Osteoblast (primary cell): ENCODE measurements at regions not wholly inside any gene's neighbourhood (a gene's known extent, or its start where the extent isn't known, plus 50 kb on each side); places are given as distances from the start of the nearest gene placed in this dataset.

Experiments
- DNase-seq: peaks from one replicate; pipeline ENCODE4 v3.0.0; 2011; ENCODE audit warnings: low spot score, mixed read lengths; ENCODE audit not compliant: insufficient read length; ENCODE audit errors: missing footprints
- H2AFZ ChIP-seq: 2 replicates; pipeline ENCODE4 v1.6.0; 2011; ENCODE audit warnings: mild to moderate bottlenecking, low read length
- H3K27ac ChIP-seq: 2 replicates; pipeline ENCODE4 v1.5.1; 2011; ENCODE audit warnings: mild to moderate bottlenecking, low read depth, low read length, moderate library complexity
- H3K27me3 ChIP-seq: 2 replicates; pipeline ENCODE4 v1.6.0; 2012; ENCODE audit warnings: mild to moderate bottlenecking, control low read depth, inconsistent platforms, low read length, moderate library complexity; ENCODE audit not compliant: insufficient read depth
- H3K36me3 ChIP-seq: 2 replicates; pipeline ENCODE4 v1.5.1; 2011; ENCODE audit warnings: mild to moderate bottlenecking, low read length, control low read depth, moderate library complexity; ENCODE audit not compliant: insufficient read depth
- H3K4me1 ChIP-seq: 2 replicates; pipeline ENCODE4 v1.5.1; 2011; ENCODE audit warnings: mild to moderate bottlenecking, low read length, control low read depth, moderate library complexity; ENCODE audit not compliant: insufficient read depth
- H3K4me2 ChIP-seq: 2 replicates; pipeline ENCODE4 v1.6.0; 2011; ENCODE audit warnings: mild to moderate bottlenecking, low read length; ENCODE audit not compliant: insufficient read depth
- H3K4me3 ChIP-seq: fragments of 200-600 bp; sonication (generic); 3 replicates; pipeline ENCODE4 v1.5.1; 2012; ENCODE audit warnings: mild to moderate bottlenecking, low read length, inconsistent platforms; ENCODE audit not compliant: insufficient read depth
- H3K79me2 ChIP-seq: 2 replicates; pipeline ENCODE4 v1.6.0; 2012; ENCODE audit warnings: mild to moderate bottlenecking, low read length, control low read depth, inconsistent platforms; ENCODE audit not compliant: insufficient read depth
- H3K9me3 ChIP-seq: 2 replicates; pipeline ENCODE4 v1.5.1; 2011; ENCODE audit warnings: low read depth, low read length, control low read depth
- H4K20me1 ChIP-seq: 2 replicates; pipeline ENCODE4 v1.6.0; 2012; ENCODE audit warnings: mild to moderate bottlenecking, low read length, control low read depth; ENCODE audit not compliant: insufficient read depth
- TF ChIP-seq, protein P1 (sequence below): IDR thresholded peaks from 2 replicates; pipeline ENCODE4 v1.5.1; 2011; ENCODE audit warnings: mild to moderate bottlenecking, low read depth, low read length, moderate library complexity; ENCODE audit errors: extremely low read depth

DNA sequence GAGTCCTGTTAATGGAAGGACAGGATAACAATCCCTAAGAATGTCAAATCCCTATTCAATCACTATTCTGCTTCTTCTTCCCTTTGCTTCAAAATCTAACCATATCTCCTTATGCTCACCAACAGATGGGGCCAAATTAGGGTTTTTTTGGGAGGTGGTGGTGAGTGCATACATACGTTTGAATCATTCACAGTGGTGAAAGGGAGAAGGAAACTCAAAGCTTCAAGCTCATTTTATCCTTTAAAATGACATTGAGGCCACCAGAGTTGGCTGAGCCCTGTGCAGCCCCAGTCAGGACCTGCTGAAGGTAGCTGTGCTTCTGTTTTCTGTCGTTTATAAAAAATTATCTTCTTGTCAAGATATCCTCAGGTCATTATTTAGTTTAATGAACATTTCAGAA, 607.5 kb upstream of the AGTR1 start:
- H3K79me2 ChIP-seq, result no peaks in the 10 kb centered on the region
- no peaks in the 10 kb centered on the region for H3K4me1 ChIP-seq
- H3K4me3 ChIP-seq, result no peak overlapping the region
- no peak overlapping the region for H2AFZ ChIP-seq
- no peak overlapping the region for H3K27ac ChIP-seq
- no peaks in the 10 kb centered on the region for H3K9me3 ChIP-seq
- TF ChIP-seq, protein P1, sequence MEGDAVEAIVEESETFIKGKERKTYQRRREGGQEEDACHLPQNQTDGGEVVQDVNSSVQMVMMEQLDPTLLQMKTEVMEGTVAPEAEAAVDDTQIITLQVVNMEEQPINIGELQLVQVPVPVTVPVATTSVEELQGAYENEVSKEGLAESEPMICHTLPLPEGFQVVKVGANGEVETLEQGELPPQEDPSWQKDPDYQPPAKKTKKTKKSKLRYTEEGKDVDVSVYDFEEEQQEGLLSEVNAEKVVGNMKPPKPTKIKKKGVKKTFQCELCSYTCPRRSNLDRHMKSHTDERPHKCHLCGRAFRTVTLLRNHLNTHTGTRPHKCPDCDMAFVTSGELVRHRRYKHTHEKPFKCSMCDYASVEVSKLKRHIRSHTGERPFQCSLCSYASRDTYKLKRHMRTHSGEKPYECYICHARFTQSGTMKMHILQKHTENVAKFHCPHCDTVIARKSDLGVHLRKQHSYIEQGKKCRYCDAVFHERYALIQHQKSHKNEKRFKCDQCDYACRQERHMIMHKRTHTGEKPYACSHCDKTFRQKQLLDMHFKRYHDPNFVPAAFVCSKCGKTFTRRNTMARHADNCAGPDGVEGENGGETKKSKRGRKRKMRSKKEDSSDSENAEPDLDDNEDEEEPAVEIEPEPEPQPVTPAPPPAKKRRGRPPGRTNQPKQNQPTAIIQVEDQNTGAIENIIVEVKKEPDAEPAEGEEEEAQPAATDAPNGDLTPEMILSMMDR, result no peak
- no peak for DNase-seq
- no peaks in the 10 kb centered on the region for H3K27me3 ChIP-seq
- H3K4me2 ChIP-seq, result no peak overlapping the region
- no peaks in the 10 kb centered on the region for H3K36me3 ChIP-seq
- no peaks in the 10 kb centered on the region for H4K20me1 ChIP-seq

DNA sequence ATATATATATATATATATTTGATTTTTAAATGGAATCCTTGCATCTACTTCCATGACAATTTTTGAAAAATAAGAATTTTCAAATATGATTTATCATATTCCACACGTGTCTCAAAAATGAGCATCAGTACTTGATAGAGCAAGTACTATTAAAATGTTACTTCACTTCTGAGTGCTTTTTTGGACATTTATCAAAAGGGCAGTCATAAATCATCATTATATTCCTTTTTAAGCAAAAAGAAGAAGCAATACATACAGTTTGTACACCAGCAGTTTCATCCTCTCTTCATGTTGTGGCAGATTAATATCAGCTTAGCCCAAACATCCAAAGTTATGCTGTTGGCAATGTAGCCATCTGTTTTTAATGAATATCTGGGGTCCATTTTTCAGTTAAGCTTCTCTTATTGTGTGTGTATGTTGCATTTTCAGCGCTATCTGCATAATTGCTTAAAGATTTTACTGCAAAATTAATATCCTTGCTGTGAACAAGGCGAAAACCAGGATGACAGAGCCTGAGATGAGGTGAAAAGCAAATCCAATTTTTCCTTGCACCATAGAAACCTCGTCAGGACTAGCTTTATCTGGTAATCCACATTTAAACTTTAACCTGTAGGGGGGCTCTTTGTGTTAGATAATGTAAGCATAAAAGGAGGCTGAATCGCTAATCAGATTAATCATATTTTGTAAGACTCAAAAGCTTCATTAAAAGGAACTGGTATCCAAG, 604.9 kb upstream of the AGTR1 start:
- Histone ChIP-seq H3K4me2 (no peak overlapping the region), H4K20me1 (no peaks in the 10 kb centered on the region), H3K9me3 (no peaks in the 10 kb centered on the region), H3K79me2 (no peaks in the 10 kb centered on the region), H3K27me3 (no peaks in the 10 kb centered on the region), H3K4me3 (no peak overlapping the region), H3K36me3 (no peaks in the 10 kb centered on the region), H3K27ac (no peak overlapping the region), H3K4me1 (no peaks in the 10 kb centered on the region), H2AFZ (no peak overlapping the region)
- DNase-seq, result no peak
- TF ChIP-seq, protein P1, result no peak

DNA sequence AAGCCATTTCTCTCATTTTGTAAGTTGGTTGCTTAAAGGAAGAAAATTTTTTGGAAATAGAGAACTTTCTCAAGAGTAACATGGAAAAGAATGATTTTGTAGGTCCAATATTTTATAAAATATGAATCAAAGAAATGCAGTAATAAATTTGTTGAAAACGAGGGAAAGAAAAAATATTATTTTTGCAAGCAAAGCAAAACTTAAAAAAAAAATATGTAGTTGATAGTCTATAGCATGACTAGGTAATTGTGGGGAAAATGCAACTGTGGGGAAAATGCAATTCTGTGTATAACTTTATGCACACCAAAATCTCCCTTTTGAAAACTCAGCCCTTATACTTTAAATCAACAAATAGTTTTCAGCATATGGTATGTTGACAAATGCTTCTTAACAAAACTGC, 604.0 kb upstream of the AGTR1 start:
- no peak for DNase-seq
- H2AFZ ChIP-seq, result no peak overlapping the region
- H3K4me2 ChIP-seq, result no peak overlapping the region
- no peaks in the 10 kb centered on the region for H4K20me1 ChIP-seq
- no peaks in the 10 kb centered on the region for H3K9me3 ChIP-seq
- no peaks in the 10 kb centered on the region for H3K4me1 ChIP-seq
- no peaks in the 10 kb centered on the region for H3K36me3 ChIP-seq
- H3K27ac ChIP-seq, result no peak overlapping the region
- no peaks in the 10 kb centered on the region for H3K27me3 ChIP-seq
- H3K79me2 ChIP-seq, result no peaks in the 10 kb centered on the region
- no peak overlapping the region for H3K4me3 ChIP-seq
- TF ChIP-seq, protein P1, result no peak

DNA sequence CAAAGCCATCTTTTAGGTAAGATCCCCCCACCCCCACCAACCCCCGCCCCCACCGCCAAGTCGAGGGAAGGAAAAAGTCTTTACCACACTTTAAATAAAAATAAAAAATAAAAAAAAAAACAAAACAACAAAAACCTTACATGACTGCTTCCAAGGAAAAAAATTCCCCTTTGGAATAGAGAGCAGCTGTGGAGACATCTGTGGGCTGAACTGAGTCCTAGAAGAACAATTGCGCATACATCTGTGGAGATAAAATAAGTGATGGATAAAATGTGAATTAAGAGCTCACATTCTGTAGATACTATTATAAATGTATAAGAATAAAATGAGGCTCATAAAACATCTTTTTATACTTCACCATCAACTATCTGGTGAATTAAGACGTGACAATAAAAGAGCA, 601.7 kb upstream of the AGTR1 start:
- Histone ChIP-seq H3K4me3 (no peak overlapping the region), H3K9me3 (no peaks in the 10 kb centered on the region), H2AFZ (no peak overlapping the region), H3K4me2 (no peak overlapping the region), H3K27ac (no peak overlapping the region), H3K27me3 (no peaks in the 10 kb centered on the region), H3K4me1 (peaks cover 9% of the 10 kb centered on the region), H3K79me2 (no peaks in the 10 kb centered on the region), H4K20me1 (no peaks in the 10 kb centered on the region), H3K36me3 (no peaks in the 10 kb centered on the region)
- no peak for DNase-seq
- TF ChIP-seq, protein P1, result no peak
